Upper lobe of left lung (tissue), 4 donors: ENCODE measurements at regions not wholly inside any gene's neighbourhood (a gene's known extent, or its start where the extent isn't known, plus 50 kb on each side); places are given as distances from the start of the nearest gene placed in this dataset.

Experiments
- POLR2A ChIP-seq, 4 donors: fragments of 450-650 bp; IDR thresholded peaks; one replicate each; pipeline ENCODE4 v1.5.1; 2016 to 2017; ENCODE audit warnings: antibody characterized with exemption in 4 of 4, mild to moderate bottlenecking in 2 of 4
- TF ChIP-seq, protein P1 (sequence below), 6 experiments: fragments of 450-650 bp in 4 of 6; fragments of 200-600 bp in 2 of 6; sonication (generic) in 2 of 6; IDR thresholded peaks; one replicate each; pipeline ENCODE4 v1.5.1; 2016 to 2019; ENCODE audit warnings: antibody characterized with exemption in 6 of 6

DNA sequence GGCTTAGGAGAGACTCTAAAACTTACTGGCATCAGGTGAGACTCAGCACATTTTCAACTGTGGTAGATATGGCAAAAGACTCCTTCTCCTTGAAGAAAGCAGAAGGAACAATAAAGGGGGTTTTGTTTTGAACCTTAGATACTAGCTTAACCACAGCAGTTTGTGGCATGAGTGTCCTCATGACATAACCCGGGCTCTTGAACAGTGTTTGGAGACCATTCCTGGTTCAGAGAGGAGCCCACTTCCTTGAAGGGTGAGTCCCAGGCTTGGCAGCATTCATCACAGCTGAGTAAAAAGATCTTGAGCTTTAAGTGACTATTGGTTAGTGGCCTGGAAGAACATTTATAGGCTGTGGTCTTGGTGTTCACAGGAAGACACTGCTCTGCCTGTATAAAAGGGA, 154.5 kb upstream of the KDM5D start:
- TF ChIP-seq, protein P1, sequence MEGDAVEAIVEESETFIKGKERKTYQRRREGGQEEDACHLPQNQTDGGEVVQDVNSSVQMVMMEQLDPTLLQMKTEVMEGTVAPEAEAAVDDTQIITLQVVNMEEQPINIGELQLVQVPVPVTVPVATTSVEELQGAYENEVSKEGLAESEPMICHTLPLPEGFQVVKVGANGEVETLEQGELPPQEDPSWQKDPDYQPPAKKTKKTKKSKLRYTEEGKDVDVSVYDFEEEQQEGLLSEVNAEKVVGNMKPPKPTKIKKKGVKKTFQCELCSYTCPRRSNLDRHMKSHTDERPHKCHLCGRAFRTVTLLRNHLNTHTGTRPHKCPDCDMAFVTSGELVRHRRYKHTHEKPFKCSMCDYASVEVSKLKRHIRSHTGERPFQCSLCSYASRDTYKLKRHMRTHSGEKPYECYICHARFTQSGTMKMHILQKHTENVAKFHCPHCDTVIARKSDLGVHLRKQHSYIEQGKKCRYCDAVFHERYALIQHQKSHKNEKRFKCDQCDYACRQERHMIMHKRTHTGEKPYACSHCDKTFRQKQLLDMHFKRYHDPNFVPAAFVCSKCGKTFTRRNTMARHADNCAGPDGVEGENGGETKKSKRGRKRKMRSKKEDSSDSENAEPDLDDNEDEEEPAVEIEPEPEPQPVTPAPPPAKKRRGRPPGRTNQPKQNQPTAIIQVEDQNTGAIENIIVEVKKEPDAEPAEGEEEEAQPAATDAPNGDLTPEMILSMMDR (IDR thresholded peaks at IDR 0.05): no peak
- no peak for TF ChIP-seq POLR2A (IDR thresholded peaks at IDR 0.05)
